C4-2B (cell line): ENCODE measurements at regions not wholly inside any gene's neighbourhood (a gene's known extent, or its start where the extent isn't known, plus 50 kb on each side); places are given as distances from the start of the nearest gene placed in this dataset.

Experiments used
- ZFX ChIP-seq: fragments of 450-650 bp; IDR thresholded peaks from 2 replicates; pipeline ENCODE4 v1.6.1; 2017
- TF ChIP-seq, protein P1 (sequence below): fragments of 450-650 bp; conservative IDR thresholded peaks from 2 replicates; pipeline ENCODE4 v1.5.1; 2017; ENCODE audit warnings: mild to moderate bottlenecking

DNA sequence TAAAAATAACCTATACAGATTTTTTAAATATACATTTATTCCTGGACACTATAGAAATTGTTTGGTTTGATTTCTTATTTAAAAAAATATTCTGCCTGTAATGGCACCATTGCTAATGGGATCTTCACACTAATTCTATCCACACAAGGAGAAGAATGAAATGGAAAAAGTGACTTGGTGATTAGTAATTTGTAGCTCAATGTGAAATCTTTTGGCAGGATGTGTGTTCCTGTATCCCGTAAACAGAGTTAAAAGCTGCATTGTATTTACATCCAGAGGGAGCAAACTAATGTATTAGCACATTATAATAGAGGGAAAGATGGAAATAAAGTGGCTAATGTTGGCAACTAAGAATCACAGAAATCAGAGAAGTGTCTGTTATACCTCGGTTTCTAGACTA is 1455.3 kb upstream of the FLRT2 start:
- TF ChIP-seq, protein P1, sequence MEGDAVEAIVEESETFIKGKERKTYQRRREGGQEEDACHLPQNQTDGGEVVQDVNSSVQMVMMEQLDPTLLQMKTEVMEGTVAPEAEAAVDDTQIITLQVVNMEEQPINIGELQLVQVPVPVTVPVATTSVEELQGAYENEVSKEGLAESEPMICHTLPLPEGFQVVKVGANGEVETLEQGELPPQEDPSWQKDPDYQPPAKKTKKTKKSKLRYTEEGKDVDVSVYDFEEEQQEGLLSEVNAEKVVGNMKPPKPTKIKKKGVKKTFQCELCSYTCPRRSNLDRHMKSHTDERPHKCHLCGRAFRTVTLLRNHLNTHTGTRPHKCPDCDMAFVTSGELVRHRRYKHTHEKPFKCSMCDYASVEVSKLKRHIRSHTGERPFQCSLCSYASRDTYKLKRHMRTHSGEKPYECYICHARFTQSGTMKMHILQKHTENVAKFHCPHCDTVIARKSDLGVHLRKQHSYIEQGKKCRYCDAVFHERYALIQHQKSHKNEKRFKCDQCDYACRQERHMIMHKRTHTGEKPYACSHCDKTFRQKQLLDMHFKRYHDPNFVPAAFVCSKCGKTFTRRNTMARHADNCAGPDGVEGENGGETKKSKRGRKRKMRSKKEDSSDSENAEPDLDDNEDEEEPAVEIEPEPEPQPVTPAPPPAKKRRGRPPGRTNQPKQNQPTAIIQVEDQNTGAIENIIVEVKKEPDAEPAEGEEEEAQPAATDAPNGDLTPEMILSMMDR: no peak
- TF ChIP-seq ZFX: no peak
